GM10248 (cell line): ENCODE measurements at regions not wholly inside any gene's neighbourhood (a gene's known extent, or its start where the extent isn't known, plus 50 kb on each side); places are given as distances from the start of the nearest gene placed in this dataset.
"Not testable (repeated sequence)": the region's sequence is repeated elsewhere in the genome, so short reads cannot be mapped to it uniquely, and the experiment has no call there.

Source experiments
- CTCF ChIA-PET: fragments of 300-600 bp; sonication (Branson Sonifier 250); formaldehyde crosslinking; extraction: SDS; loops from one replicate; lab custom pipeline; 2021; ENCODE audit warnings: antibody characterized with exemption; lab: Yijun Ruan, JAX
- POLR2A ChIA-PET: fragments of 350-650 bp; sonication (Branson Sonifier 250); formaldehyde crosslinking; extraction: SDS; loops from one replicate; lab custom pipeline; 2020; ENCODE audit warnings: antibody characterized with exemption; lab: Yijun Ruan, JAX
- DNase-seq: peaks from one replicate; pipeline ENCODE4 v3.0.0; 2012; ENCODE audit errors: extremely low spot score
- TF ChIP-seq, protein P1 (sequence below): IDR thresholded peaks from 2 replicates; pipeline ENCODE4 v1.5.1; 2012; ENCODE audit warnings: mild to moderate bottlenecking, low read depth; ENCODE audit errors: extremely low read depth, missing control alignments, control extremely low read depth

DNA sequence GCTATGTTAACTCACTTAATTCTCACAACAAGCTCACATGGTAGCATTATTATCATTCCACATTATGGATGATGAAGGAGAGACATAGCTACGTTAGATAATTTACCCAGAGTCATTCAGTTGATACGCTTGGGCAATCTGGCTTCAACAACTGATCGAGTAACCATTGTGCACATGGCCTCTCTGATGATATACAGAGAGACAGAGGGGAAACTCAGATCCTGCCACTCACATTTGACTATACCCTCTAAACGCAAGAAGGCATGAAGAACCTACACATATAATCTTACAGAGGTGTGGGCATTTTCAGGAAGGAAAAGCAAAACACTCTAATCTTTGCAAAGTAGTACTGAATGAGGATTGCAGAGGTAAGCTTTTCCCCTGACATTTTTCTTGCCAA lies 360.1 kb downstream of the BARHL2 start:
- CTCF ChIA-PET = interaction anchor here (0.8 kb wide), 1 partner anchor 22 kb away, joined by 3 read pairs; no protein-coding TSS in a partner anchor
- no peak for DNase-seq
- POLR2A ChIA-PET = no interaction called here
- TF ChIP-seq, protein P1, sequence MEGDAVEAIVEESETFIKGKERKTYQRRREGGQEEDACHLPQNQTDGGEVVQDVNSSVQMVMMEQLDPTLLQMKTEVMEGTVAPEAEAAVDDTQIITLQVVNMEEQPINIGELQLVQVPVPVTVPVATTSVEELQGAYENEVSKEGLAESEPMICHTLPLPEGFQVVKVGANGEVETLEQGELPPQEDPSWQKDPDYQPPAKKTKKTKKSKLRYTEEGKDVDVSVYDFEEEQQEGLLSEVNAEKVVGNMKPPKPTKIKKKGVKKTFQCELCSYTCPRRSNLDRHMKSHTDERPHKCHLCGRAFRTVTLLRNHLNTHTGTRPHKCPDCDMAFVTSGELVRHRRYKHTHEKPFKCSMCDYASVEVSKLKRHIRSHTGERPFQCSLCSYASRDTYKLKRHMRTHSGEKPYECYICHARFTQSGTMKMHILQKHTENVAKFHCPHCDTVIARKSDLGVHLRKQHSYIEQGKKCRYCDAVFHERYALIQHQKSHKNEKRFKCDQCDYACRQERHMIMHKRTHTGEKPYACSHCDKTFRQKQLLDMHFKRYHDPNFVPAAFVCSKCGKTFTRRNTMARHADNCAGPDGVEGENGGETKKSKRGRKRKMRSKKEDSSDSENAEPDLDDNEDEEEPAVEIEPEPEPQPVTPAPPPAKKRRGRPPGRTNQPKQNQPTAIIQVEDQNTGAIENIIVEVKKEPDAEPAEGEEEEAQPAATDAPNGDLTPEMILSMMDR = no peak

GRCh38 chr1:90356101-90356500 lies 361.0 kb downstream of the BARHL2 start:
- no peak for DNase-seq
- CTCF ChIA-PET = interaction anchor here (0.8 to 1.1 kb wide), 2 partner anchors 8 to 23 kb away, joined by 3 read pairs; no protein-coding TSS in a partner anchor
- TF ChIP-seq, protein P1 = no peak
- POLR2A ChIA-PET = no interaction called here

DNA sequence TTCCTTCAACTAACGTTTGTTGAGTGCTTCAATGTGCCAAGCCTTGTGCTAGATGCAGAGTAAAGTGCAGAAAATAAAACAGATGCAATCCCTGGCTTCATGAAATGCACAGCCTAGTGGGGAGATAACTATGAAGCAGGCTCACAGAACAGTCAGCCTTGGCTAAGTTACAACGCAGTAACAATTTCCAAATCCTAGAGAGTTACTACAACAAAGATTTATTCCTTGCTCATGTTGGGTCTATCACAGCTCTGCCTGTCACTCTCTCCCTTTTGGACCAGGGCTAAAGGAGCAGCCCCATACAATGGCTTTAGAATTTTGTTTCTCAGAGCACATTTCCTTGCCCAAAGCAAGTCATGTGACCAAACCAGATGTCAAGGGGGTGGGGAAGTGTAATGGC lies 359.8 kb downstream of the ZNF326 start:
- TF ChIP-seq, protein P1 = no peak
- CTCF ChIA-PET = no interaction called here
- no peak for DNase-seq
- POLR2A ChIA-PET = no interaction called here

DNA sequence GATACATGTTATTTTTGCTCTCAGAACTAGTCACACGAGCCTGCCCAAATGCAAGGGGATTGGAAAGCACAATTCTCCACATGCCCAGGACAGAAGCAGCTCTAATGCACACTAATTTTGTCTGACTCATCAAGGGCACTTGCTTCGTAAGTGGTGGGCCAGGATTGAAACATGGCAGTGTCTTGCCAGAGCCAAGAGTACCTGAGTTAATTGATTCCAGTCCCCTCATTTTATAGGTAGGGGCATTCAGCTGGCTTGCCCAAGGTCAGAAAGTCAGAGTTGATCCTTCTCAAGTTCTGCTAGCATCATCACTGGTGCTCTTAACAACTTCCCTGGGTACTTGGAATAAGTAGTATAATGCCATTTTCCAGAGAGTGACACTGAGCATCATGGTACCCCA lies 356.1 kb downstream of the ZNF326 start:
- POLR2A ChIA-PET = no interaction called here
- CTCF ChIA-PET = no interaction called here
- TF ChIP-seq, protein P1 = no peak
- DNase-seq = no peak

- TF ChIP-seq, protein P1 = no peak
- DNase-seq = no peak
- CTCF ChIA-PET = no interaction called here
- POLR2A ChIA-PET = no interaction called here
These were observed 354.6 kb downstream of the ZNF326 start for GRCh38 chr1:90349510-90349909.

DNA sequence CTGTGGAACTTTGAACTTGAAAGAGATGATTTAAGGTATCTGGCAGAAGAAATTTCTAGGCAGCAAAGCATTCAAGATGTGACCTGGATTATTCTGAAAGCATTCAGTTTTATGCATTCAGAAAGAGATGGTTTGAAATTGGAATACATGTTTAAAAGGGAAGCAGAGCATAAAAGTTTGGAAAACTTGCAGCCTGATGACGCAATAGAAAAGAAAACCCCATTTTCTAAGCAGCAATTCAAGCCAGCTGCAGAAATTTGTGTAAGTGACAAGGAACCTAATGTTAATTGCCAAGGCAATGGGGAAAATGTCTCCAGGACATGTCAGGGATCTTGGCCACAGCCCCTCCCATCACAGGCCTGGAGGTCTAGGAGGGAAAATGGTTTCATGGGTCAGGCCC lies 354.0 kb downstream of the ZNF326 start:
- DNase-seq = no peak
- CTCF ChIA-PET = no interaction called here
- TF ChIP-seq, protein P1 = no peak
- POLR2A ChIA-PET = no interaction called here

DNA sequence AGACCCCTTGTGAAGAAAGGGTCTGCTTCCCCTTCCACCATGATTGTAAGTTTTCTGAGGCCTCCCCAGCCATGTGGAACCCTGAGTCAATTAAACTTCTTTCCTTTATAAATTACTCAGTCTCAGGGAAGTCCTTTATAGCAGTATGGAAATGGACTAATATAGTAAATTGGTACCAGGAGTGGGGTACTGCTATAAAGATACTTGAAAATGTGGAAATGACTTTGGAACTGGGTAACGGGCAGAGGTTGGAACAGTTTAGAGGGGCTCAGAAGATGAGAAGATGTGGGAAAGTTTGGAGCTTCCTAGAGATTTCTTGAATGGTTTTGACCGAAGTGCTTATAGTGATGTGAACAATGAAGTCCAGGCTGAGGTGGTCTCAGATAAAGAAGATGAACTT lies 353.5 kb downstream of the ZNF326 start:
- POLR2A ChIA-PET, DNase-seq: not testable (repeated sequence)
- CTCF ChIA-PET = interaction anchor here (1.0 kb wide), 1 partner anchor 12 kb away, joined by 3 read pairs; no protein-coding TSS in a partner anchor
